SJSA1 (cell line): ENCODE measurements at regions not wholly inside any gene's neighbourhood (a gene's known extent, or its start where the extent isn't known, plus 50 kb on each side); places are given as distances from the start of the nearest gene placed in this dataset.
"Not testable (repeated sequence)": the region's sequence is repeated elsewhere in the genome, so short reads cannot be mapped to it uniquely, and the experiment has no call there.

ENCODE experiments used
- DNase-seq, 2 experiments: peaks; one replicate each; pipeline ENCODE4 v3.0.0-alpha.2; 2015 to 2020; ENCODE audit warnings: low spot score in 2 of 2, low read depth in 1 of 2
- H3K27ac ChIP-seq: fragments of 250-450 bp; sonication (Bioruptor Pico); 2 replicates; pipeline ENCODE4 v1.5.1; 2020; ENCODE audit warnings: mild to moderate bottlenecking, moderate library complexity
- H3K27me3 ChIP-seq: fragments of 250-450 bp; sonication (Bioruptor Pico); replicated peaks from 2 replicates; pipeline ENCODE4 v1.5.1; 2020; ENCODE audit warnings: mild to moderate bottlenecking, moderate library complexity
- H3K36me3 ChIP-seq: fragments of 250-450 bp; sonication (Bioruptor Pico); 2 replicates; pipeline ENCODE4 v1.5.1; 2020; ENCODE audit warnings: mild to moderate bottlenecking
- H3K4me1 ChIP-seq: fragments of 250-450 bp; sonication (Bioruptor Pico); replicated peaks from 2 replicates; pipeline ENCODE4 v1.6.1; 2021; ENCODE audit warnings: mild to moderate bottlenecking
- H3K4me3 ChIP-seq: fragments of 250-450 bp; sonication (Bioruptor Pico); 2 replicates; pipeline ENCODE4 v1.5.1; 2020; ENCODE audit warnings: mild to moderate bottlenecking
- H3K9me3 ChIP-seq: fragments of 250-450 bp; sonication (Bioruptor Pico); replicated peaks from 2 replicates; pipeline ENCODE4 v1.5.1; 2020; ENCODE audit warnings: mild to moderate bottlenecking

- no peaks in the 10 kb centered on the region for H3K27me3 ChIP-seq
- no peaks in the 10 kb centered on the region for H3K9me3 ChIP-seq
- H3K4me1 ChIP-seq = peaks cover 5% of the 10 kb centered on the region
- H3K4me3 ChIP-seq = no peak overlapping the region
- no peaks in the 10 kb centered on the region for H3K36me3 ChIP-seq
- no peak overlapping the region for H3K27ac ChIP-seq
- no peak for DNase-seq
Observed at GRCh38 chr18:73674125-73674865, 473.3 kb downstream of the FBXO15 start.

- not testable (repeated sequence) for H3K27ac ChIP-seq, DNase-seq, H3K27me3 ChIP-seq, H3K4me3 ChIP-seq, H3K36me3 ChIP-seq, H3K9me3 ChIP-seq
- H3K4me1 ChIP-seq = peaks cover 10% of the 10 kb centered on the region
Observed at GRCh38 chr18:73671480-73671879, 476.2 kb downstream of the FBXO15 start.

GRCh38 chr18:73670524-73670923 is 477.1 kb downstream of the FBXO15 start:
- Histone ChIP-seq H3K4me3 (no peak overlapping the region), H3K9me3 (no peaks in the 10 kb centered on the region), H3K4me1 (peaks cover 10% of the 10 kb centered on the region), H3K27ac (no peak overlapping the region), H3K36me3 (no peaks in the 10 kb centered on the region), H3K27me3 (no peaks in the 10 kb centered on the region)
- no peak for DNase-seq

- DNase-seq = no peak
- H3K36me3 ChIP-seq = no peaks in the 10 kb centered on the region
- peaks cover 10% of the 10 kb centered on the region for H3K4me1 ChIP-seq
- H3K27me3 ChIP-seq = no peaks in the 10 kb centered on the region
- H3K4me3 ChIP-seq = no peak overlapping the region
- H3K9me3 ChIP-seq = no peaks in the 10 kb centered on the region
- H3K27ac ChIP-seq = no peak overlapping the region
Observed at GRCh38 chr18:73670039-73670438, 477.6 kb downstream of the FBXO15 start.

GRCh38 chr18:73669297-73669696 is 478.3 kb downstream of the FBXO15 start:
- DNase-seq = peak; percentile 39 to 50
- Histone ChIP-seq H3K27me3 (no peaks in the 10 kb centered on the region), H3K9me3 (no peaks in the 10 kb centered on the region), H3K27ac (peak overlapping the region; percentile 28; the same call in 1 of the 2 replicates), H3K4me3 (no peak overlapping the region), H3K36me3 (no peaks in the 10 kb centered on the region), H3K4me1 (peaks cover 10% of the 10 kb centered on the region)

- no peak for DNase-seq
- H3K36me3 ChIP-seq = no peaks in the 10 kb centered on the region
- H3K4me3 ChIP-seq = no peak overlapping the region
- H3K27ac ChIP-seq = no peak overlapping the region
- no peaks in the 10 kb centered on the region for H3K27me3 ChIP-seq
- H3K4me1 ChIP-seq = peaks cover 10% of the 10 kb centered on the region
- peaks cover 3% of the 10 kb centered on the region for H3K9me3 ChIP-seq
Observed at GRCh38 chr18:73668051-73668450, 479.6 kb downstream of the FBXO15 start.

GRCh38 chr18:73666772-73667171 is 480.9 kb downstream of the FBXO15 start:
- Histone ChIP-seq H3K4me3 (no peak overlapping the region), H3K27me3 (no peaks in the 10 kb centered on the region), H3K36me3 (no peaks in the 10 kb centered on the region), H3K9me3 (peaks cover 3% of the 10 kb centered on the region), H3K27ac (no peak overlapping the region), H3K4me1 (peaks cover 10% of the 10 kb centered on the region)
- no peak for DNase-seq

GRCh38 chr18:73664896-73665295 is 482.7 kb downstream of the FBXO15 start:
- no peak for DNase-seq
- Histone ChIP-seq H3K9me3 (peaks cover 3% of the 10 kb centered on the region), H3K4me1 (peaks cover 10% of the 10 kb centered on the region), H3K27me3 (no peaks in the 10 kb centered on the region), H3K4me3 (no peak overlapping the region), H3K36me3 (no peaks in the 10 kb centered on the region), H3K27ac (no peak overlapping the region)

GRCh38 chr18:73663581-73663980 is 484.1 kb downstream of the FBXO15 start:
- H3K4me1 ChIP-seq = no peaks in the 10 kb centered on the region
- peaks cover 3% of the 10 kb centered on the region for H3K9me3 ChIP-seq
- no peak for DNase-seq
- no peaks in the 10 kb centered on the region for H3K27me3 ChIP-seq
- no peak overlapping the region for H3K27ac ChIP-seq
- no peak overlapping the region for H3K4me3 ChIP-seq
- no peaks in the 10 kb centered on the region for H3K36me3 ChIP-seq

GRCh38 chr18:73662421-73662820 is 485.2 kb downstream of the FBXO15 start:
- Histone ChIP-seq H3K27ac (no peak overlapping the region), H3K9me3 (peaks cover 3% of the 10 kb centered on the region), H3K4me1 (no peaks in the 10 kb centered on the region), H3K36me3 (no peaks in the 10 kb centered on the region), H3K4me3 (no peak overlapping the region), H3K27me3 (no peaks in the 10 kb centered on the region)
- DNase-seq = no peak

GRCh38 chr18:73660931-73661856 is 486.4 kb downstream of the FBXO15 start:
- Histone ChIP-seq H3K27ac (no peak overlapping the region), H3K4me1 (no peaks in the 10 kb centered on the region), H3K4me3 (no peak overlapping the region), H3K36me3 (no peaks in the 10 kb centered on the region), H3K27me3 (no peaks in the 10 kb centered on the region), H3K9me3 (peaks cover 3% of the 10 kb centered on the region)
- DNase-seq = no peak

GRCh38 chr18:73656691-73657090 is 490.9 kb downstream of the FBXO15 start:
- no peaks in the 10 kb centered on the region for H3K27me3 ChIP-seq
- H3K4me1 ChIP-seq = no peaks in the 10 kb centered on the region
- DNase-seq = no peak
- H3K9me3 ChIP-seq = no peaks in the 10 kb centered on the region
- H3K27ac ChIP-seq = no peak overlapping the region
- no peaks in the 10 kb centered on the region for H3K36me3 ChIP-seq
- H3K4me3 ChIP-seq = no peak overlapping the region

- Histone ChIP-seq H3K27me3 (no peaks in the 10 kb centered on the region), H3K36me3 (no peaks in the 10 kb centered on the region)
Observed at GRCh38 chr18:73653827-73654226, 493.8 kb downstream of the FBXO15 start.

GRCh38 chr18:73653251-73653650 is 494.4 kb downstream of the FBXO15 start:
- no peak for DNase-seq
- H3K27ac ChIP-seq = no peak overlapping the region; the same call in 1 of the 2 replicates
- no peaks in the 10 kb centered on the region for H3K4me1 ChIP-seq
- no peaks in the 10 kb centered on the region for H3K9me3 ChIP-seq
- no peaks in the 10 kb centered on the region for H3K27me3 ChIP-seq
- H3K36me3 ChIP-seq = no peaks in the 10 kb centered on the region
- no peak overlapping the region for H3K4me3 ChIP-seq

More at GRCh38 chr18:73653827-73654226, 493.8 kb downstream of the FBXO15 start:
- H3K27ac ChIP-seq = no peak overlapping the region
- H3K9me3 ChIP-seq = no peaks in the 10 kb centered on the region
- no peak overlapping the region for H3K4me3 ChIP-seq
- H3K4me1 ChIP-seq = no peaks in the 10 kb centered on the region
- no peak for DNase-seq
